ENCODE measurements at regions not wholly inside any gene's neighbourhood (a gene's known extent, or its start where the extent isn't known, plus 50 kb on each side); places are given as distances from the start of the nearest gene placed in this dataset.
"Not testable (repeated sequence)": the region's sequence is repeated elsewhere in the genome, so short reads cannot be mapped to it uniquely, and the experiment has no call there.

GRCh38 chr9:117938896-117939295 lies 234.7 kb downstream of the TLR4 start:
- DNase-seq (ENCODE audit: low spot score), result no peak

- not testable (repeated sequence) for DNase-seq (ENCODE audit: low spot score)
Measured at GRCh38 chr9:117944750-117945149, 240.5 kb downstream of the TLR4 start.

- DNase-seq (ENCODE audit: low spot score), result no peak
Measured at GRCh38 chr9:117945286-117945685, 241.1 kb downstream of the TLR4 start.

- no peak for DNase-seq (ENCODE audit: low spot score)
Measured at GRCh38 chr9:117951127-117951526, 246.9 kb downstream of the TLR4 start.

- DNase-seq (ENCODE audit: low spot score), result no peak
Measured at GRCh38 chr9:117952581-117952980, 248.4 kb downstream of the TLR4 start.

- DNase-seq (ENCODE audit: low spot score), result no peak
Measured at GRCh38 chr9:117957267-117957666, 253.1 kb downstream of the TLR4 start.

- DNase-seq (ENCODE audit: low spot score), result no peak
Measured at GRCh38 chr9:117958726-117959125, 254.5 kb downstream of the TLR4 start.

GRCh38 chr9:117963493-117964090 lies 259.4 kb downstream of the TLR4 start:
- no peak for DNase-seq (ENCODE audit: low spot score)

- no peak for DNase-seq (ENCODE audit: low spot score)
Measured at GRCh38 chr9:117970276-117971050, 266.3 kb downstream of the TLR4 start.

- no peak for DNase-seq (ENCODE audit: low spot score)
Measured at GRCh38 chr9:117974108-117974507, 269.9 kb downstream of the TLR4 start.

GRCh38 chr9:117979914-117980313 lies 275.7 kb downstream of the TLR4 start:
- DNase-seq (ENCODE audit: low spot score), result no peak

- no peak for DNase-seq (ENCODE audit: low spot score)
Measured at GRCh38 chr9:117987945-117988344, 283.7 kb downstream of the TLR4 start.

GRCh38 chr9:117992006-117992405 lies 287.8 kb downstream of the TLR4 start:
- no peak for DNase-seq (ENCODE audit: low spot score)

- no peak for DNase-seq (ENCODE audit: low spot score)
Measured at GRCh38 chr9:118000581-118000980, 296.4 kb downstream of the TLR4 start.

GRCh38 chr9:118003240-118003639 lies 299.0 kb downstream of the TLR4 start:
- no peak for DNase-seq (ENCODE audit: low spot score)

- no peak for DNase-seq (ENCODE audit: low spot score)
Measured at GRCh38 chr9:118008246-118008645, 304.0 kb downstream of the TLR4 start.

- no peak for DNase-seq (ENCODE audit: low spot score)
Measured at GRCh38 chr9:118009614-118010013, 305.4 kb downstream of the TLR4 start.

GRCh38 chr9:118017607-118018122 lies 313.5 kb downstream of the TLR4 start:
- DNase-seq (ENCODE audit: low spot score), result no peak

GRCh38 chr9:118023644-118024043 lies 319.4 kb downstream of the TLR4 start:
- no peak for DNase-seq (ENCODE audit: low spot score)

GRCh38 chr9:118028225-118028624 lies 324.0 kb downstream of the TLR4 start:
- DNase-seq (ENCODE audit: low spot score), result no peak

GRCh38 chr9:118029425-118029824 lies 325.2 kb downstream of the TLR4 start:
- DNase-seq (ENCODE audit: low spot score), result no peak

- DNase-seq (ENCODE audit: low spot score), result no peak
Measured at GRCh38 chr9:118034701-118035100, 330.5 kb downstream of the TLR4 start.

GRCh38 chr9:118038713-118039112 lies 334.5 kb downstream of the TLR4 start:
- no peak for DNase-seq (ENCODE audit: low spot score)

- DNase-seq (ENCODE audit: low spot score), result no peak
Measured at GRCh38 chr9:118058227-118058626, 354.0 kb downstream of the TLR4 start.

Data from germinal center (tissue), 1 donor.